SU-DHL-6 (cell line): ENCODE measurements at regions not wholly inside any gene's neighbourhood (a gene's known extent, or its start where the extent isn't known, plus 50 kb on each side); places are given as distances from the start of the nearest gene placed in this dataset.

Experiments used
- CTCF ChIP-seq: fragments of 200-600 bp; sonication (generic); IDR thresholded peaks from one replicate; pipeline ENCODE4 v1.5.1; 2017; ENCODE audit warnings: antibody characterized with exemption, mild to moderate bottlenecking, low read length, moderate library complexity; ENCODE audit not compliant: insufficient read depth, poor library complexity, severe bottlenecking
- EZH2phosphoT487 ChIP-seq: fragments of 200-600 bp; sonication (generic), shearing (Covaris generic); conservative IDR thresholded peaks from 2 replicates; pipeline ENCODE4 v1.6.1; 2018; ENCODE audit warnings: mild to moderate bottlenecking, antibody characterized with exemption, low read length, moderate library complexity, mixed read lengths

GRCh38 chr18:78420116-78420515 lies 559.5 kb upstream of the SALL3 start:
- no peak for TF ChIP-seq CTCF
- TF ChIP-seq EZH2phosphoT487 = no peak
